HG02852 (cell line): ENCODE measurements at regions not wholly inside any gene's neighbourhood (a gene's known extent, or its start where the extent isn't known, plus 50 kb on each side); places are given as distances from the start of the nearest gene placed in this dataset.
"Not testable (repeated sequence)": the region's sequence is repeated elsewhere in the genome, so short reads cannot be mapped to it uniquely, and the experiment has no call there.

Experiments used
- ATAC-seq: cut with Tn5 transposase; IDR thresholded peaks from one replicate; pipeline ENCODE4 v1.9.1; 2021; ENCODE audit warnings: mild to moderate bottlenecking, moderate library complexity; ENCODE audit not compliant: unreplicated experiment

DNA sequence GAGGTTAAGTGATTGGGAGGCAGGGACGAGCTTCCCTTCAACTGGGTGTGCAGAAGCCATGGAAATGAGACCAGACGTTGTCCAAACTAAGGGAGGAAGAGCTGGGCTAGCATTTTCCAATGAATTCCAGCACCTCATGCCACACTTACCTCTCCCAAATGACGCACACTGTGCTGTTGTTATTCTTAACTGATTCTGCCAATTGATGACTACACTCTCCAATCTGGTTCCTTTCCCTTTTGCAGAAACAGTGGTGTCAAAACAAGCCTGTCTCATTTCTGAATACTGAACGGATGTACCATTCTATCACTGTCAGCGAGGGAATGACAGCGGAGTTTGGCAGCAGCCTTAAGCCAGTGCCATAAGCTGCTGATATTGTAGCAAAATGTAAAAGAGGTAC, 380.5 kb upstream of the HNRNPA3 start:
- ATAC-seq: no peak

DNA sequence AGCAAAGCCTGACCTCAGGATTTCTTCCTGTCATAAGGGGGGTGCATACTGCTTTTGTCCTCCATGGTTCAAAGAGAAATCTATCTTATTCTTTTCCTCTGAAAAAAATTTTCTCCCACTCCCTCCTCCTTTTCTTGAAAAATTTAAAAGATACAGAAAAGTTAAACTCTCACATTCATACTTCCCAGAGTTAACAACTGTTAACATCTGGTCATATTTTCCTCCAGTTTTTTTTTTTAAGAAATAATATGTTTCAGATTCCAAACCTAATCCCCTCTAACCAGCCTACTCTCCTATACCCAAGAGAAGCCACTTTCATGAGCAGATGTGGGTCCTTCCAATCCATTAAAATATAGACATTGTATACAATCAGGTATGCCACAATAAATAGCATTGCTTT, 378.9 kb upstream of the HNRNPA3 start:
- no peak for ATAC-seq

DNA sequence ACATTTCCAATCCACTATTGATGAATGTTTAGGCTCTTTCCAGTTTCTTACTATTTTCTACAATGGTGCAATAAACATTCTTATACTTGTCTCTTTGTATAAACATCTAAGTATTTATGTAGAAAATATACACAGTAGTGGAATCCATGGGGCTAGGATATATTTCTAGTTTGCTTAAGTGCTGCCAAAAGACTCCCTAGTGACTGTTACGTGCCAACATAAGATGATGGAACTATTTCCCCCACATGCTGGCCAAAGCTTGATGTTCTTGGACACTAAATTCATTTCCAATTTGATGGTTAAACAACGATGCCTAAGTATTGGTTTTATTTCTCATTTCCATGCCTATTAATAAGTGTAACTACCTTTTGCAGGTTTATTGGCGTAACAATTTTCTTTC, 378.4 kb upstream of the HNRNPA3 start:
- no peak for ATAC-seq

DNA sequence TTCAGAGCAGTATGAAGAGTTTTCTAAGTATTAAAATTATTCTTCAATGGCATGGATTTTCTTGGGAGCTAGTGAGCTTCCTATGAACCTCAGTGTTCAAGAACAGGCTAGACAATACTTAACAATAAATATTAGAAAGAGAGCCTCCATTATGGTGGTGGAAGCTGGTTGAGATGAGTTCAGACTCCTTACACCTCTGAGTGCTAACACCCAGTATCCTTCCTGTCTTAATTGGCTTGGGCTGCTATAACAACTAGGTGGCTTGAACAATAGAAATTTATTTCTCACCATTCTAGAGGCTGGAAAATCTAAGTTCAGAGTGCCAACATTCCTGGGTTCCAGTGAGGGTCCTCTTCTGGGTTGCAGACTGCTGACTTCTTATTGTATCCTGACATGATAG, 369.4 kb upstream of the HNRNPA3 start:
- ATAC-seq: no peak

DNA sequence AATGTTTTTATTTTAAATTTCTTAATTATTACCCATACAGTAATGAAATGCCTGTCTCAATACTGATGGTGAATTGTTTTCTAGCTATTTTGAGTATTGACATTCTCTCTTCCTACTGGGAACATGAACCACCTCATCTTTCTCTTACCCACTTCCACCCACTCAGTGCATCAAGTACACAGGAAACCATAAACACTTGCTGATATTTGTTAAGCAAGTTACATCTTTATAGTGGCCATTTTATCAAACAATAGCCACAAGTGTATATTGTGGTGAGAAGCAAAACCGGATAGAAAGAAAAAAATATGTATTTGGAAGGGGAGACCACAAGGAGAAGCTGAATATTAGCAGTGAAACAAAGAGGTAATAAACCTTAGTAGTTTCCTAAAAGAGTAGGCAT, 368.1 kb upstream of the HNRNPA3 start:
- no peak for ATAC-seq

DNA sequence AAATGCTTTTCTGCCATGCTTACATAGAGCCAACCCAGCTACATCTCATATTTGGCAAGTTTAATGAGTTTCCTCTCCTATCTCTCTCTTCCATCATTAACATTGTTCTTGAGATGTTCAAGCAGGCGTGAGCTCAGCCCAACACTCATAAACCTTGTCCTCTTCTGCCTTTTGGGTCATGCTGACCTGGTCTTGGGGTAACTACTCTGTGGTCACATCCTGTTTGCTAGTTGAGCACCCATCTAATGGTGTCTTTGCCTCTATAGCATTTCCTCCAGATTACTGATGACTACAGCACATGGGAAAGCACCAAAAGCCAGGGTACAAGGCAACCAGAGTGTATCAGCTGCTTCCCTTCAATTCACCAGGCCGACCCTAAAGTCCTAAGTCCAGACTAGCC, 366.9 kb upstream of the HNRNPA3 start:
- no peak for ATAC-seq

DNA sequence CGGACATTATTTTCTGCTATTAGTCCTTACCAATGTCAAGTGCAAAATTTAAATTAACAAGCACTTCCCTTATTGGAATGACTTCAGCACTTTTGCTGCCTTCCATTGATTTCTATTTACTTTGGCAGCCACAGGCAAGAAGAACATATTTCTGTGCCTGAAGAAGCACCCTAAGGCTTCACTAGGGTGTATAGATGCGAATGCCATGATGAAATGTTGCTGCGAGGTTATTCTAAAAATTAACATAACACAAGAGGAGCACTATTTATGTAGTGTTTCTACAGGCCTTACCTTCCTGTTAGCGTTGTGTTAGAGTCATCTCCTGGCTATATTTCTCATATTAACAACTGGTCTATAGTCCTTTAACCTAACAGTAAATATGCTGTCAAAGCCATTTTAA, 365.0 kb upstream of the HNRNPA3 start:
- no peak for ATAC-seq

DNA sequence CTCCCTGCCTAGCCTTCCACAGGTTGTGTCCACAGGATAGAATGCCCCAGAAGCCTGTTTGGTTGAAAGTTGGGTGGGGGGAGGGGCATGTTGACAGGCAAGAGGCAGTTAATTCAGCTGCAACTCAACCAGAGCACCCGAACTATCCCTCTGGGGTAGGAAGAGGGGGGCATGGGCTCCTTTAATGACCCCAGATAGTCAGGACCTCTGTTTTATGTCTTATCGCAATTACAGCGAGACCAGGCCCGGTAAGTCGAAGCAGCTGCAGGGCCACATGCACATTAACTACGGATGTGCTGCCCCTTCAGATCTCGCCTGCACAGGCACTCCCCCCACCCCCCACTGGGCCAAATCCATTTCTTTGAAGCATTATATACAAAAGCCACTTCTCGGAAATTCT, 363.8 kb upstream of the HNRNPA3 start:
- ATAC-seq: no peak

DNA sequence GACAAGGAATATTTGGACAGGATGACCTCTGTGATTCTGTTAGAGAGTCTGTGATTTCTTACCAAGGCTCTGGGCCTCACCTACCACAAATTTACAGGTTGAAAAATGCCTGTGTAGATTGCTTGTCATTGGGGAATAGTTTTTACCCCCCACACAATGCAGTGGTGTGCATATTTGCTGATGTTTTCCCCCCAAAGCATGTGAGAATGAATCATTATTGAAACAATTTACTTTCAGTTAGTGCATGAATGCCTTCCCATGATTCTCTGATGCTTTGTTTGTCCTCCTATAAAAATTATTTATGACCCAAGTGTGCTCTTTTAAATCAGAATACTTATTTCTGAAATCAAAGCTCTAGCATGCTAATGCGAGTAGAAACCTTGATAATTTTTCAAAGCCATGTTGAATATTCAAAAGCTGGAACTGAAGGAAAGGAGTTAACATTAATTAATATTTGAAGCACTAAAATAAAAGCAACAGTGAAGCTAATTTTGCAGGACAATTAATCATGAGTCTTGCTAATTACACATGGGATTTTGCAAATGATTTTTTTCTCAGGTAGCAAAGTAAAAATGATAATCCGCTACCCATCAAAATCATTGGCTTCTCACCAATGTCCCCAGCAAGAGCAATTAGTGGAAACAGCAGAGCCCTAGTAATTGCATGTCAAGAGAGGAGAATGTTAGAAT, 361.2 kb upstream of the HNRNPA3 start:
- ATAC-seq: no peak

DNA sequence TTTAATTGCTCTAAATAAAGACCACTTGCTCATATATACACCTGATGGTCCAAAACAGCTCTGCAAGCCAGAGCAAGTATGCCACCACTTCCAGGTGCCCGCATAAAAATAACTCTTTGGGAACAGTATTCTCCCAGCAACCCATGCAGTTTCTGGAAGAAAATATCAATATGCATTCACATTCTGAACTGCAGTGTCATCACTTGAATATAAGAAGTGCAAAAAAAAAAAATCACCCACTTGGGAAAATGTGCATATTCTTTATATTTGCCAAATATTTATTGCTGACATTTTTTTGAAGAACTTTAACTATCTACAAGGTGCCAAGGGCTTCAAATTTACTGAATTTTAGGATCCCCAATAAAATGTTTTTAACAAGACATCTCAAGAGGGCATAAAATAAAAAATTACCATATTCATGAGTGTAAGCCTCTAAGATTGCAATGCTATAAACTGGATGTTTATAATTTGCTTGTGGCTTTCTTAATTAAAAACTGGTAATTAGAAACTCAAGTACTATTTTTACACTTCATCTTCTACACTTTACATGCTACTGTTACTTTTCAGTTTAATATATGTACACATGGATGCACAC, 360.6 kb upstream of the HNRNPA3 start:
- ATAC-seq: no peak

DNA sequence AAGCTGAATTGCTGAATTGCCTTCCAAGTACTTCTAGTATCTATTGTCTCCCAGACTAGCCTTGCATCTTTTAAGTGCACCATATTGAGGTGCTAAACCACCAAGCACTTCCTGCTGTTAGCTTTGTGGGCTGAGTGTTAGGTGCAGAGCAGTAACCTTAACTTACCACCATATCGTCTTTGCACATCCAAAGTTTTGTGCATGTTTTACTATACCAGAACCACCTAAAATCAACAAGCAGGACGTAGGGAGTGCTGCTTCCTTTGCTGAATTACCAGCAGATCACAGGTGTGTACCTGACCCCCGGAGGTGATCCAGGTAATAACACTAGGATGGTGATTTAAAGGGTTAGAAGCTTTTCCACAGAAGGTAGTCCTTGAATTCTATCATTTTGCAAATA, 359.9 kb upstream of the HNRNPA3 start:
- no peak for ATAC-seq

DNA sequence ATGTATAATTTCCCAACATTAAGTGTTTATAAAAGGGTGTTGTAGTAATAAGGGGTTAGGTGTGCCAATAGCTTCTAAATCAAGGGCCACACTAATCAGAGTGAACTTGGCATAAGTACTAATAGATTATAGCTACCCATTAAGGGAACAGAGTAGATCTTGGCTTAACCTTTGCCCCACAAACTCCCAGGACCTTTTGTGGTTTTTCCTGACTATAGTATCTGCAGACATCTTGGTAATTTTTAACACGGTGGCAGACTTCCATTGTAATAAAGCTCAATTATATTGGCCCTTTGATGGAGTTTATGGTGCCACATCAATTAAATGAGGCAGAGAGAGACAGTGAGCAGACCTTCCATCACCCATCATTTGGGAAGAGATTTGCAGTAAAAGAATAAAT, 358.5 kb upstream of the HNRNPA3 start:
- ATAC-seq: no peak

DNA sequence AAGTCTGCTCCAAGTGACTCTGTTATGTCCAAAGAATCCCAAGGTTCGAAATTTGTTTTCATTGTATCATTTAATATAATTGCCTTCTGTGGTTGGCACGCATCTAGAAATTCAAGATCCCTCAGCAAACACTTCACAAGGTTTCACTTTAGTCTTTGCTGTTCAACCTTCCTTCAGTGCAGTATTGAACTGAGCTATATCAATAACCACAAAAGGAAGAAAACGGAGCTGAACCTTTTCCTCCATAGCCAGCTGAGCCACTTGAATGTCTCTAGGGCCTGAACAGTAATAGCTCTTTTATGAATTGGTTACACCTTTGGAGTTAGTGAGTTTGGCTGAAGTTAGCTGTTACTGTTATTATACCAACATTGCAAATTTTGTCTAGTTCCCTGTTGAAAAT, 357.7 kb upstream of the HNRNPA3 start:
- no peak for ATAC-seq

DNA sequence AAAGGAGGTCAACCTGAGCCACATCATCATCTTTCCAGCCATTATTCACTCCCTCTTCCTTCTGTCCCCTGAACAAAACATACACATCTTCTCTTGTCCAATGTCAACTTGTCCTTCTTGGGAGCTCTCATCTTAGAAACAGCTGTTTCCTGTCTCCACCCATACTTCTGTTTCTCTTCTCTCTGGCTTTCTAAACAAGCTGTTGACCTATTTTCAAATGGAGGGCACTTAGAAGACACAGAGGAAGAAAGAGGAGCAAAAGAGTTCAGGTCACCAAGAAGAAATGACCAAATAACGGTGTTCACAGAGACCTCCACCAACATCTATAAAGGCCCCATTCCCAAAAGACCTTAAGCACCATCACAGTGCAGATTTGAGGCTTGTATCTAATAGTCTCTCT, 355.9 kb upstream of the HNRNPA3 start:
- no peak for ATAC-seq

DNA sequence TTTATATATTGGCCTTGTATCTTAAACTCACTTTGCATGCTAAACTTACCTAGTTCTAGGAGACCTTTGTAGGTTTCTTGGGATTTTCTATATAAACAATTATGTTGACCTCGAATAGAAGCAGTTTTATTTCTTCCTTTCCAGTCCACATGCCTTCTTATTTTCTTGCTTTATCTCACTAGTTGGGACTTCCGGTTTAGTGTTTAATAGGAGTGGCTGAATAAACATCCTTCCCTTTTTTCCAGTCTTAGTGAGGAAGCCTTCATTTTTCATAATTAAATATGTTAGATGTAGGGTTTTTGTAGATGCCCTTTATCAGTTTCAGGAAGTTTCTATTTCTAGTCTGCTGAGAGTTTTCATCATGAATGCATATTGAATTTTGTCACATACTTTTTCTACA, 347.3 kb upstream of the HNRNPA3 start:
- no peak for ATAC-seq

DNA sequence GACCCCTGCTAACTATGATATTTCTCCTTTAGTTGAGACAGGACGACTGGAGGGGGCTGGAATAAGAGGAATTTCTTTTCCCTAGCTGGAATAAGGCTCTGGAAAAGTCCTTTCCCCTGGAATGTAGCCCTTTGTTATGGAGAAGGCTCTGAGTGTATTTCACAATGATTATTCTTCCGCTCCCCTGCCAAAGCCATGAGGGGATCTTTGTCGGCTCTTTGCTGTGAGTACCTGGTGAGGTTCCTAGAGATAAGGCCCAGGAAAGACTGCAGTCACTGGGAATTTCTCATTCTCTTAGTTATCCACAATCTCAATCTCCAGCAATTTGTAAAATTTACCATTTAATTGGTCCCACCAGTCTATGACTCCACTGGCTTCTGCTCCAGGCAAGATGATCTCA, 340.2 kb upstream of the HNRNPA3 start:
- ATAC-seq: no peak

DNA sequence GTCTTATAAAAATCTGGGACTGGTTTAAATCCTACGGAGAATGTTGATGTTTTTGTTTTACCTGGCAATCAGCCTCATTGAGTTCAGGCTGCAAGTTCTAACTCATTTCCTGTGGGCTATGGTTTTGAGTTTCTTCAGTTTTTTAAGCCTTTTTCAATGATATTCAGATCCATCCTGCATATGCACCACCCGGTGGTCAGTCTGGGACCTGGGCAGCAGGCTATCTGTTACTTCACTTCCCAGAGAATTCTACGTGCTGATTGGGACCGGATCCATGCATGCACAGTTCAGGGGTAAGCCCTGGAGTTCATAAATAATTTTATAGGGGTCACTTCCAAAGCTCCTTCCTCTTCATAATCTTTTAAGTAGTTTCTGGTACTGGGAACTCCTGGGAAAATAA, 339.2 kb upstream of the HNRNPA3 start:
- no peak for ATAC-seq

DNA sequence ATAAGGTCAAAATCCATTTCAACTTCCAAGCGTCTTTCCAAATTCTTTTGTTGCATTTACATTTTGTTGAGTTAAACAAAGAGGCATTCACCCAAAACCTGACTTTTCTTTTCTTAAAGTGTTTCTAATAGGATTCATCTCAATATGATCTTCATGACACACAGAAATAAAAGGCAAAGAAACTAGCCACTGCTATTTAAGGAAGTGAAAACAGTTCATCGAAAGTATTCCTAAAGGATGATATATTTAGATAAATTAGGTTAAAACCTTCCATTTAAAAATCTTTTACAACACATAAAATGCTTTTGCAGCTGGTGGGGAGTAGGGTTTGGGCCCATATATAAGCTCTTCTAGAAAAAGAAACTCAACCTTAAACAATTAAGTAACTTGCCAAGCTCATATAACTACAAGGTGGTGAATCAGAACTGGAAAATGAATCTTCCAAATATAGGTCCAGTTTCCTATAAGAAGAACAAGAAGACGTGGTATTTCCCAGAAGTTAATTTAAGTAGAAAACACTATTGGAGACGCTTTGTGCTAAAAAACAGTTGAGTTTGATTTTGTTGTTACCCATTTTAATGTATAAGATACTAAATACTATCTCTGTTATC, 336.0 kb upstream of the HNRNPA3 start:
- ATAC-seq: no peak

DNA sequence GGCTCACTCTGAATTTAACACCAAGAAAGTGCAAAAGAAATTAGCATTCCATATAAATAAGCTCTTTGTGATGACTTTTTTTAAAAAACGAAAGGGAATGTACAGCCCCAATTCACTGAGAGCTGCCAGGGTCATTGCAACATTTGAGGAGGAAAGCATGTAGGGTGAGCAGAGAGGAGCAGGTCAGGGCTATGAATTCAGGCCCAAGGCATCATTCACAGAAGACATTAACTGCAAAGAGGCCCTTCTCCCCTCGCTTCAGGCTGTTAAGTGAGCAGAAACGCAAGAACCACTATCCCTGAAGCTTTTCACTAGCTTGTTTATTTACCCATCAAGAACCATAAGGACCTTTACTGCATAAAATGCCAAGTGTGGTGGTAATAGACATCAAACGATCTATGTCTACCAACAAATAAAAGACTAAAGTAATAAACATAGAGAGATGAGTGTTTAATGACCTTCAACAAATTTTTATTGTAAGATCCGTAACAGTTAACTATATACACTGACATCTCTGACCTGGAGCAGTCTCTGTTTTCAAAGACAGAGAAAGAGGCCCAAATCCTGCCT, 333.1 kb upstream of the HNRNPA3 start:
- ATAC-seq: no peak

DNA sequence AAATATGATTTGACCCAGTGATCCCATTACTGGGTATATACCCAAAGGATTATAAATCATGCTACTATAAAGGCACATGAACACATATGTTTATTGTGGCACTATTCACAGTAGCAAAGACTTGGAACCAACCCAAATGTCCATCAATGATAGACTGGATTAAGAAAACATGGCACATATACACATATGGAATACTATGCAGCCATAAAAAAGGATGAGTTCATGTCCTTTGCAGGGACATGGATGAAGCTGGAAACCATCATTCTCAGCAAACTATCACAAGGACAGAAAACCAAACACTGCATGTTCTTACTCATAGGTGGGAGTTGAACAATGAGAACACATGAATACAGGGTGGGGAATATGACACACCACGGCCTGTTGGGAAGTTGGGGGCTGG, 330.5 kb upstream of the HNRNPA3 start:
- not testable (repeated sequence) for ATAC-seq

DNA sequence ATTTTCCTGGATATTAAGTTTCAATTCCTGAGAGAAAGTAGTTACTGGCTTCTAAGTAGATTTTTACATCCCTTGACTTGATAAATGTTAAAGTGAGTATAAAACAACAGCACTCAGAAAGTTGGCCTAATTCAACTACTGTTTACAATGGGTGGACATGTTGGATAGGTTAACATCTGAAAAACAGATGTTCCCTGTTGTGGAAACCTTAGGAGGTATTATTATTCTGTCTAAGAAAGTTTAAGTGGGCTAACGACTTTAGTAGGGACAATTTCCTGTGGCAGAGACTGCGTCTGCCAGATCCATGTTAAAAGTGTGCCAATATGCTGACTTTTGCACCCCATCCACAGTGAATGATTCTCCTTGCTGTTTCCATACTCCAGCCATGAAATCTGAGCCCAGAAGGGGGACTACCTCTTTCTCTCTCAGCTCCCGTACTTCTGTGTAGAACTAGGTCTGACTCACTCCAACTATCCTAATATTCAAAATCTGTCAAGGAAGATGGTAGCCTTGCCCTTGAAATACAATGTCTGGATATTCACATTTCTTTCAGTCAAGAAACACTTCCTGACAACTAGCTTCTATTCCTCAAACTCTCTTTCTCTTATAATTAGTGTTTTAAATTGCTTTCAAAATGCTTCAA, 327.5 kb upstream of the HNRNPA3 start:
- ATAC-seq: no peak

DNA sequence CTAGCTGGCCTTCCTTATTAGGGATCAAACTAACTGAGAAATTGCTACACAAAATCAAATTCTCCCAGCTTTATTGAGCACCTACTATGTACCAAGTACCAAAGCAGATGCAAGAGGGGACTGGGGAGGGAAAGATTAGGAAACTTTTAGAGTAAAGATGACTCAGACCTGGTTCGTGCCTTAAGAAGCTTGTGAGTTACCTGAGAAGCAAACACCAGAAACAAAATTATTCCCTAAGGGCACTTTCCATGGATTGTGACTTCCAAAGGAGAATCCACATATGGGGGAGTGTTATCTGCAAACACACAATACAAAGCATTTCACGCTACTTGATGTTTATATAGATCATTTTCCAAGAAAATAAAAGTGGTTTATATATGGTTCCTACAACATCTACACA, 326.9 kb upstream of the HNRNPA3 start:
- no peak for ATAC-seq
